ENCODE measurements at regions not wholly inside any gene's neighbourhood (a gene's known extent, or its start where the extent isn't known, plus 50 kb on each side); places are given as distances from the start of the nearest gene placed in this dataset.

- no peak for TF ChIP-seq CTCF (conservative IDR thresholded peaks at IDR 0.05; ENCODE audit: low read length)
- no peak for TF ChIP-seq EZH2phosphoT487 (IDR thresholded peaks at IDR 0.05; ENCODE audit: borderline replicate concordance, low read depth, low read length)
Observed at GRCh38 chr16:17926461-17926860, 410.1 kb downstream of the NPIPA8 start.
